H1 (cell line): ENCODE measurements at regions not wholly inside any gene's neighbourhood (a gene's known extent, or its start where the extent isn't known, plus 50 kb on each side); places are given as distances from the start of the nearest gene placed in this dataset.

Experiments used
- ASH2L ChIP-seq: fragments of 200-600, 300-600 bp; sonication (generic); IDR thresholded peaks from one replicate; pipeline ENCODE4 v1.7.1; 2017; ENCODE audit warnings: low read length
- HDAC6 ChIP-seq: IDR thresholded peaks from one replicate; pipeline ENCODE4 v1.7.1; 2012; ENCODE audit warnings: low read depth, mild to moderate bottlenecking, inconsistent platforms, low read length, moderate library complexity
- SIN3A ChIP-seq, 2 experiments: IDR thresholded peaks in 1 of 2; conservative IDR thresholded peaks in 1 of 2; 2 replicates each; pipeline ENCODE4 v1.6.1; 2011 to 2012; ENCODE audit warnings: low read length in 2 of 2, improper control_type of control experiment in 1 of 2, low read depth in 1 of 2, mild to moderate bottlenecking in 1 of 2
- SP4 ChIP-seq: IDR thresholded peaks from 2 replicates; pipeline ENCODE4 v1.6.1; 2012; ENCODE audit warnings: low read length, inconsistent platforms
- TAF1 ChIP-seq: IDR thresholded peaks from 2 replicates; pipeline ENCODE4 v1.6.1; 2011; ENCODE audit warnings: mild to moderate bottlenecking, low read depth, low read length
- TF ChIP-seq, protein P1 (sequence below): IDR thresholded peaks from 2 replicates; pipeline ENCODE4 v1.6.1; 2012; ENCODE audit warnings: low read length, inconsistent platforms

- TF ChIP-seq SIN3A (conservative IDR thresholded peaks at IDR 0.05 in 1 of 2, IDR thresholded peaks at IDR 0.05 in 1 of 2; ENCODE audit: low read depth in 1 of 2, low read length in 2 of 2) (peak; percentile 69 to 75; a peak in 2 of 4 replicates), ASH2L (no peak), HDAC6 (no peak), TAF1 (no peak), SP4 (no peak)
- TF ChIP-seq, protein P1, sequence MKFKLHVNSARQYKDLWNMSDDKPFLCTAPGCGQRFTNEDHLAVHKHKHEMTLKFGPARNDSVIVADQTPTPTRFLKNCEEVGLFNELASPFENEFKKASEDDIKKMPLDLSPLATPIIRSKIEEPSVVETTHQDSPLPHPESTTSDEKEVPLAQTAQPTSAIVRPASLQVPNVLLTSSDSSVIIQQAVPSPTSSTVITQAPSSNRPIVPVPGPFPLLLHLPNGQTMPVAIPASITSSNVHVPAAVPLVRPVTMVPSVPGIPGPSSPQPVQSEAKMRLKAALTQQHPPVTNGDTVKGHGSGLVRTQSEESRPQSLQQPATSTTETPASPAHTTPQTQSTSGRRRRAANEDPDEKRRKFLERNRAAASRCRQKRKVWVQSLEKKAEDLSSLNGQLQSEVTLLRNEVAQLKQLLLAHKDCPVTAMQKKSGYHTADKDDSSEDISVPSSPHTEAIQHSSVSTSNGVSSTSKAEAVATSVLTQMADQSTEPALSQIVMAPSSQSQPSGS = no peak
- TF ChIP-seq, all 59 proteins: peak for 6
These were observed 224.9 kb downstream of the INSIG2 start (continued) for GRCh38 chr2:118312969-118313756.
